GM18861 (cell line): ENCODE measurements at regions not wholly inside any gene's neighbourhood (a gene's known extent, or its start where the extent isn't known, plus 50 kb on each side); places are given as distances from the start of the nearest gene placed in this dataset.

Experiments
- ATAC-seq: cut with Tn5 transposase; IDR thresholded peaks from one replicate; pipeline ENCODE4 v1.9.1; 2021; ENCODE audit not compliant: unreplicated experiment

GRCh38 chr3:193870376-193871219 is 265.4 kb upstream of the HES1 start:
- no peak for ATAC-seq

GRCh38 chr3:193871220-193871485 is 264.8 kb upstream of the HES1 start:
- ATAC-seq = no peak

DNA sequence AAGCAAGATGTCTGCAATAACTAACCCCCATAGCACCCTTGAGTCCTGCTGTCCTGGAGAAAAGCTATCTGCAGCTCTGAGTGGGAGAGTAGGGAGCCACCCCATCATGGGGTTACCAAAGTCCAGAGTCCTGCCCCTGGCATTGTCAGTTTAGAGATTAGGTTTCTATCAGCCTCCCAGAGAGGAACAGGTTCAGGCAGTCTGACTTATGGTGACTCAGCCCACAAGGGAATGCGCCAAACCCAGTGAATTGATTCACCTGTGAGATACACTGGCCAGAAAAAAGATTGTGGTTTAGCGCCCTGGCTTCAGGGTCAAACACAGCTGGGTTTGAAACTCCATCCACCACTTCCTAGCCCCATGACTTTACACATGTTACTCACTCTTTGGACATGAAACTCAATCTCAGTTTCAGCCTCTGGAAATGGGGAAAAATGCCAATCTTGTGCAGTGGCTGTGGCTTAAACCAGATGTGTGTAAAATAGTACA is 263.6 kb upstream of the HES1 start:
- peak; percentile 70 for ATAC-seq

DNA sequence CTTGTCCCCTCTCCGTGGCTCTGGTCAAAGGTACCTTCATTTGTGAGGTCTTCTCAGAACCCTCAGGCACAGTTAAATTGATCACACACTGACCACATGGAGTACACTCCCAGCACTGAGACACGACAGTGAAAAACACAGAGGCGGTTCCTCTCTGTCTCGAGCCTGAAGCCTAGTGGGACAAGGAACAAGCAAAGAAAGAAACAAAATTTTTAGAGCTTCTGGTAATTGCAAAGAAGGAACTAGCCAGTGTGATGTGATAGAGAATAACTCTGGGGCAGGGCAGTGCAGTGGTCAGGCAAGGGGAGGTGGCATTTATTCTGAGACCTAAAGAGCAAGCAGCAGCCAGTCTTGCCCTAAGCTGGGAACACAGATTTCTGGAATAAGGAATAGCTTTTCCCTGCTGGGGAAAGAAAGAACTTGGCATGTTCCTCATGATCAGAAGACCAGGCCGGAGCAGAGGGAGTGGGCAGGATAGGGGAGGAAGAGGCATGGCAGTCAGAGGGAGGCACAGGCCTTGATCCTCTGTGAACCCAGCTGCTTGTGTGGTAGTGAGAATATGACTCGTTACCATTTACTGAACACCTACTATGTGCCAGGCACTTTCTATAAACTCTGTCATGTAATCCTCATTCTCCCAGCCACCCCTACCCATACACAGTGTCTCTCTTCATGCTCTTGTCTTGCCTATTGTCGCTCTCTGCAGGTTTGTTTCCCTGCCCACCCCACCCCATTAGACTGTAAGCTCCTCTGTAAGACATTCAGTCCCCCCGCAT is 262.3 kb upstream of the HES1 start:
- ATAC-seq = no peak

- no peak for ATAC-seq
These were observed 261.4 kb upstream of the HES1 start for GRCh38 chr3:193874512-193874911.

- no peak for ATAC-seq
These were observed 260.9 kb upstream of the HES1 start for GRCh38 chr3:193874997-193875593.

DNA sequence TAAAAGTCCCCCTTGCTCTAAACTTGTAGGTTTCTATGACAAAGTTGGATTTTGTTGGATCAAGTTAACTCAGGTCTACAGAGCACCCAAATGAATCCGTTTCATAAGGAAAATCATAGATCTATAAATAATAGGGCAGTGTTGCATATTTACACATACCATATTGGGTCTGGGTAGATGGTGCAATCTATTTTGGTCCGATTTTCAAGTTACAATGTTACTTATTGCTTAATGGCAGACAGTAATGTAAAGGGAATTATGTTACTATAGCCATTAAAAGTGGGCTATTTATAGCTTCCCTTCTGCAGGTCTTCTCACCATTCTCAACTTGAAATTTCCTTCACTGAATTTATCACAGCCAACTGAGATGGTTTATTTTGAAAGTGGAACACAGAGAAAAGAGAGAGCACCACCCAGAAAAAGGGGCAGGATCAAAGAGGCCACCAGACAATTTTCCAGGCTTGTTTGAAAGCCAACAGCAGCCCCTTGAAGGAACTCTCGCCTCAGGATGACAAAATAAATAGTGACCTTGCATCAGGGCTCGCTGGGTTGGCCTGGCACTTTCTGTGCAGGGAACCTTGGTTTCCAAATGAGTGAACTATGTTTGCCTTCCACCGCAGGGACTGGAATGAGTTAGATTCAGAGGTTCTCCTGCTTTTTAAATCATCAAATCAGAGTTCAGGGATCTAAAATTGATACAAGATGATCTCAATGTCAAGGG is 260.2 kb upstream of the HES1 start:
- no peak for ATAC-seq

DNA sequence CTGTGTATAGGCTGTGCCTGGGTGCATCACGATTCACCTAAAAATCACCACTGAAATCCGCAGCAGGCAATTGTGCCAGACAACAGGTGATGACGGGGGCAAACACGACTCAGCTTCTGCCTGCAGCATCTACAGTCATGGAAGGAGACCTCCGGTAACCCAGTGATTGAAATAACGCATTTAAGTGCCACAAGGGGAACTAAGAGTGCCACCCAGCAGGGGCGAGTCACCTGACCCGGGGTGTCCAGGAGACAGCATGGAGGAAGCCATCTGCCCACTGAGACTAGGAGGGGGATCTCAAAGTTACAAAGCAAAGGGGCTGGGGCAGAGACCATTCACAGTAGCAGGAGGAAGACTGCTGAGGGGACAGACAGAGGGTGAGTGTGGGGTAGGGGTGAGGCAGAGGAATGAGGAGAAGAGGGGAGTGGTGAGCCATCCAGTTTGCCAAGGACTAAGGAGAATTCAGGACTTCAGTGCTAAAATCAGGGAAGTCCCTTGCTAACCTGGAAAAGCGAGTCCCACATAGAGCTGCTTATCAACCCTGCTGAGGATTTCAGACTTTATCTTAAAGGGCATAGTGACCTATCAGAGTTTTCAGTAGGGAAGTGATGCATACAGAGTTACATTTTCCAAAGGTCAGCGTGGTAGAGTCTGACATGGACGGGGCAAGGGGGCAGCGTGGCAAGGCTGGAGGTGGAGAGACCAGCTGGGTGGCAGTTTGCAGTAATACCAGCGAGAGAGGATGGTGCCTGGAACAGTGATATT is 256.7 kb upstream of the HES1 start:
- ATAC-seq = no peak

- ATAC-seq = no peak
These were observed 256.1 kb upstream of the HES1 start for GRCh38 chr3:193879864-193880242.

- no peak for ATAC-seq
These were observed 253.9 kb upstream of the HES1 start for GRCh38 chr3:193882091-193882490.

DNA sequence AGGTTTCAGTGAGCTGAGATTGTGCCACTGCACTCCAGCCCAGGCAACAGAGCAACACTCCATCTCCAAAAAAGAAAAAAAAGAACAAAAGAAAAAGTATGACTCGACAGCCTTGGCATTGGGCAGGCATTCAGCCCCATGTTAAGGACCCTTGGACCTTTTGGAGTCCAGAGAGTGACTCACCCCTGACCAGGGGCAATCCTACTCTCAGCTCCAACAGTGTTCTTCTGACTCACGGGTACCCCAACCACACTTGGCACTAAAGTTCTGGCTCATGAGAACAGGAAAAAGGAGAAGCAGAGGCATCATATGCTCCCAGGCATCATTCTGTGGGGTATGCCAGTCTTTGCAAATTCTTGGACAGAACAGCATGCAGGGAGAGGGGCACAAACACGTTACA is 252.4 kb upstream of the HES1 start:
- no peak for ATAC-seq

DNA sequence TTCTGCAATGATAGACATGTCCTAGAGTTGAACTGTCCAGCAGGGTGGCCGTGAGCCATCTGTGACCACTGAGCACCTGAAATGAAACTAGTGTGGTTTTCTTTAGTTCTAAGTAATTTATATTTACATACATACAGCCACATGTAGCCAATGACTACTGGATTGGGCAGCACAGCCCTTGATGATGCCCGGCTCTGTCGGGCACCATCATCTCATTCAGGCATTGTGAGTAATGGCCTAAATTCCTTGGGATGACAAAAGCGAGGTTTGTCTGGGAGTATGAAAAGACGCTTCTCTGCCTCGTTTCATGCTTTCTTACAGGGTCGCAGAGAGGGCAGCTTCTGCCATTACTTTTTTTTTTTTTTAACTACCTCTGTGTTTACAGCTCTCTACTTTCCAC is 251.9 kb upstream of the HES1 start:
- ATAC-seq = no peak

DNA sequence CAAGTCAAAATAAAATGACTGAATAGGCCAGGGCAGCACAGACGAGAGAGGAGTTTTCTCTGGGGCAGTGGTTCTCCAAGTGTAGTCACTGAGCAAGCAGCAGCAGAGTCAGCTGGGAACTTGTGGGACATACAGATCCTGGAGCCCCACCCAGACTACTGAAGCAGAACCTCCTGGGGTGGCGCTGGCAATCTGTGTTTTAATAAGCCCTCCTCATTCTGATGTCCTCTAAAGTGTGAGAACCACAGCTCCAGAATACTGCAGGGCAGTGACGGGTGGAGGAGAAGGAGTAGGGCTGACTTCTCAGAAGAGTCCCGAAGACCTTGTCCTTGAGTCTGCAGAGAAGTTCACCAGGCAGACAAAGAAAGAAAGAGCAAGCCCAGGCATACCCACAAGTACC is 251.3 kb upstream of the HES1 start:
- ATAC-seq = no peak

DNA sequence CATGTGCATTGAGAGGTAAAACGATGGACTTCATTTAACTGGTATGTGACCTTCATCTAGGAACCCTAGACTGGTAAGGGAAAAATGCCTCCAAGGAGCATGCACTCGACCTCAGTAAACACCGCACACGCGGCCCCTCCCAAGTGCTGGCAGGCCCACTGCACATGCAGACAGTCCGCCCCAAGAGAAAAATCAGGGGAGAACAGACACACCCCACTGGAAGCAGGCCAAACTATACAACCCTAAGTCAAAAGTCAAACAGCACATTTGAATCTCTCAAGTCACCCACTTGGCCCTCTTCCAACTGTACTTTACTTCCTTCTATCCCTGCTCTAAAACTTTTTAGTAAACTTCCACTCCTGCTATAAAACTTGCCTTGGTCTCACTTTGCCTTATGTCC is 250.1 kb upstream of the HES1 start:
- ATAC-seq = no peak

DNA sequence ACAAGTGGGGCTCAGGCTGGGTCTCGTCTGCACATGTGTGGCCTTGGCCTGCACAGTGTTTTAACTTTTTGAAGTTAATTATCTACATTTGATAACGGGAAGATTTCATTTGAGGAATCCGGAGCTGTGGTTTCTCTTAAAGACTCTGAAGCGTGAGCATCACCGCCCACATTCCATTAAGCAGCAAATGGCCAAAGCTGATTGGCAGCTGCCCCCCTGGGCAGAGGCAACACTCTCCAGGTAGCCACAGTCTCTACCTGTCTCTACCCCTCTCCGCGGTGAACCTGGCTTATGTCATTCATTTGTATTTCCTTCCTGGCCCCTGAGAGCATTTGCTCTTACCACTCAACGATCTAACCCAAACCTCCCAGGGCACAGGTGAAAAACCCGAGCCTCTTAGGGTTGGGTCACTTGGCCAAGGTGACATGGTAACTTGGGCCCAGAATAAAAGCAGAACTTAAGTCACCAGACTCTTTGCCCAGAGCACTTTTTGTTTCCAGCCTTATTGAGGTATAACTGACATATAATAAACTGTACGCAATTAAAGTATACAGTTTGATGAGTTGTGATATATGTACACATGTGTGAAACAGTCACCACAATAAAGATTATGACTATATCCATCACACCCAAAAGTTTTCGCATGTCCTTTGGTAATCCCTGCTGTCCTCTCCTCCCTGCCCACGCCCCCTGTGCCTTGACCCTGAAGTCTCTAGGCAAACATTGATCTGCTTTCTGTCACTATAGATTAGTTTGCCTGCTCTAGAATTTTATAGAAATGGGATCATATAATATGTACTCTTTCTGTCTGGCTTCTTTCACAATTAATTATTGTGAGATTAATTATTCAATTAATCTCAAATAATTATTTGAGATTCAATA is 245.7 kb upstream of the HES1 start:
- ATAC-seq = no peak

DNA sequence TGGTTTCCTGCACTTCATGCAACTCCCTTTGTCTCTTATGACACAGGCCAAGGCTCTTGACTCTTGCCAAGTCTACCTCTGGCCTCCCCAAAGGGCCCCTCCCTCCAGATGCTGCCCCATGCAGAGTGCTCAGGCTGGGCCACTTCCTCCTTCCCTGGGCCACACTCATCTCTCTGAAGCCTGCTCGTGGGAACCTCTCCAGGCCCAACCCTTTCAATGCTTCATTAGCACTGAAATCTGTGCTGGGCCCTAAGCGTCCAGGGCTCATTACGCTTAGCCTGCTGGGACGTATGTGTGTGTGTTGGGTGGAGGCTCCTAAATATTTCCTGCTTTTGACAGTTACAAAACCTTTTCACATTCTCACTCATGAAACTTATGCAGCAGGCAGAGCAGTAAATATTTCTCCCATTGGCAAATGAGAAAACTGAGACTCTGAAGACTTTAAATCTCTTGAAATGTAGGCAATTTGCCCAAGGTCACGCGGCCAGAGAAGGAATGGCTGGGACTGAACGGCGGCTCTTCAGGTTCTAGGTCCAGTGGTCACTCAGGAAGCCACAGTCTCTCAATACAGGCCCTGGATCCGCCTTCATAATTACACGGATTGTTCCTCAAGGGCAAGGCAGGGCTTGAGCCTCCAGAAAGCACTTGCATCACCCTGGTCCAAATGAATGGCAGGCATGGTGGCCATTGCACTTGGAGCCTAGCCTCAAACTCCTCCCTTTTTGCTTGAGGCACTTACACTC is 241.7 kb upstream of the HES1 start:
- no peak for ATAC-seq

- ATAC-seq = no peak
These were observed 240.5 kb upstream of the HES1 start for GRCh38 chr3:193895409-193895808.

- no peak for ATAC-seq
These were observed 239.5 kb upstream of the HES1 start for GRCh38 chr3:193896419-193896818.

- no peak for ATAC-seq
These were observed 238.7 kb upstream of the HES1 start for GRCh38 chr3:193897288-193897687.
